ENCODE measurements at regions not wholly inside any gene's neighbourhood (a gene's known extent, or its start where the extent isn't known, plus 50 kb on each side); places are given as distances from the start of the nearest gene placed in this dataset.

- no peak overlapping the region for H3K27ac Mint-ChIP-seq
- H3K4me3 Mint-ChIP-seq = no peak overlapping the region
- H3K4me1 Mint-ChIP-seq (ENCODE audit: low read depth) = no peaks in the 10 kb centered on the region
- peaks cover 14% of the 10 kb centered on the region for H3K9me3 Mint-ChIP-seq
- no peaks in the 10 kb centered on the region for H3K27me3 Mint-ChIP-seq
- H3K36me3 Mint-ChIP-seq (ENCODE audit: low read depth) = no peaks in the 10 kb centered on the region
These were observed 505.7 kb upstream of the LRATD1 start for GRCh38 chr2:14126846-14127245.

- no peaks in the 10 kb centered on the region for H3K36me3 Mint-ChIP-seq (ENCODE audit: low read depth)
- no peaks in the 10 kb centered on the region for H3K27me3 Mint-ChIP-seq
- no peak overlapping the region for H3K27ac Mint-ChIP-seq
- no peaks in the 10 kb centered on the region for H3K4me1 Mint-ChIP-seq (ENCODE audit: low read depth)
- H3K4me3 Mint-ChIP-seq = no peak overlapping the region
- H3K9me3 Mint-ChIP-seq = peaks cover 14% of the 10 kb centered on the region
These were observed 504.8 kb upstream of the LRATD1 start for GRCh38 chr2:14127765-14128164.

GRCh38 chr2:14132386-14132785 is 500.1 kb upstream of the LRATD1 start:
- H3K27ac Mint-ChIP-seq = no peak overlapping the region
- H3K9me3 Mint-ChIP-seq = peaks cover 23% of the 10 kb centered on the region
- no peak overlapping the region for H3K4me3 Mint-ChIP-seq
- H3K4me1 Mint-ChIP-seq (ENCODE audit: low read depth) = no peaks in the 10 kb centered on the region
- H3K27me3 Mint-ChIP-seq = no peaks in the 10 kb centered on the region
- no peaks in the 10 kb centered on the region for H3K36me3 Mint-ChIP-seq (ENCODE audit: low read depth)

GRCh38 chr2:14134771-14135170 is 497.7 kb upstream of the LRATD1 start:
- Mint-ChIP-seq H3K4me3 (no peak overlapping the region), H3K9me3 (peaks cover 24% of the 10 kb centered on the region), H3K36me3 (ENCODE audit: low read depth) (no peaks in the 10 kb centered on the region), H3K27ac (no peak overlapping the region), H3K4me1 (ENCODE audit: low read depth) (no peaks in the 10 kb centered on the region), H3K27me3 (no peaks in the 10 kb centered on the region)

- peaks cover 24% of the 10 kb centered on the region for H3K9me3 Mint-ChIP-seq
- H3K4me3 Mint-ChIP-seq = no peak overlapping the region
- no peaks in the 10 kb centered on the region for H3K36me3 Mint-ChIP-seq (ENCODE audit: low read depth)
- no peaks in the 10 kb centered on the region for H3K4me1 Mint-ChIP-seq (ENCODE audit: low read depth)
- H3K27me3 Mint-ChIP-seq = no peaks in the 10 kb centered on the region
- H3K27ac Mint-ChIP-seq = no peak overlapping the region
These were observed 496.5 kb upstream of the LRATD1 start for GRCh38 chr2:14136030-14136429.

- no peak overlapping the region for H3K27ac Mint-ChIP-seq
- H3K9me3 Mint-ChIP-seq = peaks cover 21% of the 10 kb centered on the region
- no peaks in the 10 kb centered on the region for H3K27me3 Mint-ChIP-seq
- no peaks in the 10 kb centered on the region for H3K4me1 Mint-ChIP-seq (ENCODE audit: low read depth)
- H3K4me3 Mint-ChIP-seq = no peak overlapping the region
- no peaks in the 10 kb centered on the region for H3K36me3 Mint-ChIP-seq (ENCODE audit: low read depth)
These were observed 494.9 kb upstream of the LRATD1 start for GRCh38 chr2:14137643-14138042.

GRCh38 chr2:14140009-14140550 is 492.4 kb upstream of the LRATD1 start:
- Mint-ChIP-seq H3K27ac (no peak overlapping the region), H3K36me3 (ENCODE audit: low read depth) (no peaks in the 10 kb centered on the region), H3K4me3 (no peak overlapping the region), H3K9me3 (peaks cover 11% of the 10 kb centered on the region), H3K27me3 (no peaks in the 10 kb centered on the region), H3K4me1 (ENCODE audit: low read depth) (no peaks in the 10 kb centered on the region)

- Mint-ChIP-seq H3K36me3 (ENCODE audit: low read depth) (no peaks in the 10 kb centered on the region), H3K9me3 (peaks cover 3% of the 10 kb centered on the region), H3K27ac (no peak overlapping the region), H3K27me3 (no peaks in the 10 kb centered on the region), H3K4me3 (no peak overlapping the region), H3K4me1 (ENCODE audit: low read depth) (no peaks in the 10 kb centered on the region)
These were observed 489.1 kb upstream of the LRATD1 start for GRCh38 chr2:14143435-14143834.

- Mint-ChIP-seq H3K4me3 (no peak overlapping the region), H3K36me3 (ENCODE audit: low read depth) (no peaks in the 10 kb centered on the region)
These were observed 484.3 kb upstream of the LRATD1 start for GRCh38 chr2:14148216-14148615.

GRCh38 chr2:14157816-14158215 is 474.7 kb upstream of the LRATD1 start:
- no peaks in the 10 kb centered on the region for H3K36me3 Mint-ChIP-seq (ENCODE audit: low read depth)
- no peaks in the 10 kb centered on the region for H3K4me1 Mint-ChIP-seq (ENCODE audit: low read depth)
- no peaks in the 10 kb centered on the region for H3K27me3 Mint-ChIP-seq
- no peaks in the 10 kb centered on the region for H3K9me3 Mint-ChIP-seq
- H3K4me3 Mint-ChIP-seq = no peak overlapping the region
- no peak overlapping the region for H3K27ac Mint-ChIP-seq

More at GRCh38 chr2:14148216-14148615, 484.3 kb upstream of the LRATD1 start:
- no peaks in the 10 kb centered on the region for H3K4me1 Mint-ChIP-seq (ENCODE audit: low read depth)
- peaks cover 3% of the 10 kb centered on the region for H3K9me3 Mint-ChIP-seq
- H3K27ac Mint-ChIP-seq = no peak overlapping the region
- H3K27me3 Mint-ChIP-seq = no peaks in the 10 kb centered on the region

GRCh38 chr2:14180333-14180732 is 452.2 kb upstream of the LRATD1 start:
- Mint-ChIP-seq H3K4me1 (ENCODE audit: low read depth) (no peaks in the 10 kb centered on the region), H3K4me3 (no peak overlapping the region), H3K9me3 (peaks cover 3% of the 10 kb centered on the region), H3K36me3 (ENCODE audit: low read depth) (no peaks in the 10 kb centered on the region), H3K27ac (no peak overlapping the region), H3K27me3 (no peaks in the 10 kb centered on the region)

- no peak overlapping the region for H3K27ac Mint-ChIP-seq
- H3K4me1 Mint-ChIP-seq (ENCODE audit: low read depth) = no peaks in the 10 kb centered on the region
- H3K36me3 Mint-ChIP-seq (ENCODE audit: low read depth) = no peaks in the 10 kb centered on the region
- H3K27me3 Mint-ChIP-seq = no peaks in the 10 kb centered on the region
- H3K9me3 Mint-ChIP-seq = no peaks in the 10 kb centered on the region
- no peak overlapping the region for H3K4me3 Mint-ChIP-seq
These were observed 450.1 kb upstream of the LRATD1 start for GRCh38 chr2:14182227-14182946.

- no peaks in the 10 kb centered on the region for H3K36me3 Mint-ChIP-seq (ENCODE audit: low read depth)
- H3K9me3 Mint-ChIP-seq = no peaks in the 10 kb centered on the region
- no peak overlapping the region for H3K4me3 Mint-ChIP-seq
- no peak overlapping the region for H3K27ac Mint-ChIP-seq
- no peaks in the 10 kb centered on the region for H3K4me1 Mint-ChIP-seq (ENCODE audit: low read depth)
- H3K27me3 Mint-ChIP-seq = no peaks in the 10 kb centered on the region
These were observed 446.6 kb upstream of the LRATD1 start for GRCh38 chr2:14185906-14186305.

GRCh38 chr2:14188446-14188845 is 444.1 kb upstream of the LRATD1 start:
- Mint-ChIP-seq H3K27ac (no peak overlapping the region), H3K4me1 (ENCODE audit: low read depth) (no peaks in the 10 kb centered on the region), H3K4me3 (no peak overlapping the region), H3K9me3 (peaks cover 3% of the 10 kb centered on the region), H3K27me3 (no peaks in the 10 kb centered on the region), H3K36me3 (ENCODE audit: low read depth) (no peaks in the 10 kb centered on the region)

GRCh38 chr2:14189929-14190328 is 442.6 kb upstream of the LRATD1 start:
- H3K4me1 Mint-ChIP-seq (ENCODE audit: low read depth) = no peaks in the 10 kb centered on the region

GRCh38 chr2:14194233-14194632 is 438.3 kb upstream of the LRATD1 start:
- H3K9me3 Mint-ChIP-seq = peaks cover 7% of the 10 kb centered on the region
- H3K4me1 Mint-ChIP-seq (ENCODE audit: low read depth) = no peaks in the 10 kb centered on the region
- H3K36me3 Mint-ChIP-seq (ENCODE audit: low read depth) = no peaks in the 10 kb centered on the region
- no peak overlapping the region for H3K27ac Mint-ChIP-seq
- no peaks in the 10 kb centered on the region for H3K27me3 Mint-ChIP-seq
- H3K4me3 Mint-ChIP-seq = no peak overlapping the region

More at GRCh38 chr2:14189929-14190328, 442.6 kb upstream of the LRATD1 start:
- Mint-ChIP-seq H3K27me3 (no peaks in the 10 kb centered on the region), H3K4me3 (no peak overlapping the region), H3K36me3 (ENCODE audit: low read depth) (no peaks in the 10 kb centered on the region), H3K27ac (no peak overlapping the region), H3K9me3 (peaks cover 5% of the 10 kb centered on the region)

Data from stimulated activated naive CD8-positive, alpha-beta T cell treated with anti-CD3 and anti-CD28 coated beads, Interleukin-15, Interleukin-2, amounts not matched to agents 100 ng/mL and 50 ng/mL, for 24 hours (primary cell).